H1 (cell line): ENCODE measurements at regions not wholly inside any gene's neighbourhood (a gene's known extent, or its start where the extent isn't known, plus 50 kb on each side); places are given as distances from the start of the nearest gene placed in this dataset.

Experiments
- CTCF ChIA-PET: fragments of 300-600 bp; sonication (Branson Sonifier 250); formaldehyde crosslinking; loops from one replicate; lab custom pipeline; 2021; ENCODE audit not compliant: partially characterized antibody; lab: Charles Lee
- POLR2A ChIA-PET: fragments of 300-600 bp; sonication (Branson Sonifier 250); formaldehyde crosslinking; loops from one replicate; lab custom pipeline; 2021; ENCODE audit warnings: inconsistent platforms; ENCODE audit not compliant: partially characterized antibody; lab: Charles Lee
- DNase-seq, 2 experiments: peaks; one replicate each; pipeline versions ENCODE4 v3.0.0 to v3.0.0-alpha.2; 2010 to 2022; ENCODE audit warnings: low spot score in 2 of 2, low read depth in 1 of 2, mixed read lengths in 1 of 2
- FAIRE-seq: peaks from 2 replicates; lab custom pipeline; 2011; peaks lifted over from hg19 to GRCh38; lab: Jason Lieb, UNC
- H2AFZ ChIP-seq: 2 replicates; pipeline ENCODE4 v1.8.1; 2012; ENCODE audit warnings: low read length, inconsistent platforms
- H2AK5ac ChIP-seq: 2 replicates; pipeline ENCODE4 v1.6.1; 2013; ENCODE audit warnings: low read depth, low read length
- H2BK120ac ChIP-seq: replicated peaks from 2 replicates; pipeline ENCODE3; 2013; ENCODE audit warnings: low read depth, low read length, inconsistent platforms
- H2BK12ac ChIP-seq: 2 replicates; pipeline ENCODE4 v1.6.1; 2013; ENCODE audit warnings: low read depth, low read length
- H2BK15ac ChIP-seq: 2 replicates; pipeline ENCODE4 v1.6.1; 2013; ENCODE audit warnings: low read length
- H2BK20ac ChIP-seq: 2 replicates; pipeline ENCODE4 v1.6.1; 2013; ENCODE audit warnings: low read length
- H2BK5ac ChIP-seq: 2 replicates; pipeline ENCODE4 v1.6.1; 2013; ENCODE audit warnings: low read depth, low read length
- H3K14ac ChIP-seq: 2 replicates; pipeline ENCODE4 v1.6.1; 2013; ENCODE audit warnings: inconsistent platforms; ENCODE audit not compliant: insufficient read length
- H3K18ac ChIP-seq: 2 replicates; pipeline ENCODE4 v1.6.1; 2013; ENCODE audit warnings: low read length; ENCODE audit errors: extremely low read depth
- H3K23ac ChIP-seq: 2 replicates; pipeline ENCODE4 v1.6.1; 2013; ENCODE audit warnings: inconsistent platforms; ENCODE audit not compliant: insufficient read length
- H3K23me2 ChIP-seq: 2 replicates; pipeline ENCODE4 v1.6.1; 2013; ENCODE audit warnings: low read depth, low read length
- H3K27ac ChIP-seq: 2 replicates; pipeline ENCODE4 v1.6.1; 2011; ENCODE audit warnings: low read depth, low read length, inconsistent platforms
- H3K27me3 ChIP-seq, 4 experiments: replicated peaks in 1 of 4; 1 replicate in 1 of 4; 2 replicates in 3 of 4; pipeline versions ENCODE4 v1.6.1 to v1.8.1; 2011 to 2013; ENCODE audit warnings: low read length in 3 of 4, mild to moderate bottlenecking in 3 of 4, inconsistent platforms in 2 of 4, mixed read lengths in 2 of 4, moderate library complexity in 1 of 4; ENCODE audit not compliant: control insufficient read depth in 3 of 4, insufficient read depth in 3 of 4; ENCODE audit errors: extremely low read depth in 1 of 4
- H3K36me3 ChIP-seq, 4 experiments: 2 replicates each; pipeline versions ENCODE4 v1.6.1 to v1.8.1; 2011 to 2013; ENCODE audit warnings: mild to moderate bottlenecking in 4 of 4, low read length in 3 of 4, moderate library complexity in 2 of 4, control low read depth in 1 of 4, inconsistent platforms in 1 of 4; ENCODE audit not compliant: insufficient read depth in 4 of 4, control insufficient read depth in 2 of 4
- H3K4ac ChIP-seq: replicated peaks from 2 replicates; pipeline ENCODE3; 2013; ENCODE audit warnings: low read length, low read depth, mixed read lengths, inconsistent platforms; ENCODE audit not compliant: insufficient read length
- H3K4me1 ChIP-seq, 4 experiments: replicated peaks in 1 of 4; 1 replicate in 1 of 4; 2 replicates in 3 of 4; pipeline versions ENCODE4 v1.6.1 to v1.8.1; 2011 to 2013; ENCODE audit warnings: low read length in 3 of 4, inconsistent platforms in 2 of 4, mixed read lengths in 1 of 4; ENCODE audit not compliant: insufficient read depth in 4 of 4, control insufficient read depth in 3 of 4
- H3K4me2 ChIP-seq, 2 experiments: 2 replicates each; pipeline versions ENCODE4 v1.6.1 to v1.8.1; 2011 to 2013; ENCODE audit warnings: low read depth in 2 of 2, low read length in 2 of 2, control low read depth in 1 of 2, inconsistent platforms in 1 of 2, mild to moderate bottlenecking in 1 of 2; ENCODE audit not compliant: insufficient read depth in 1 of 2
- H3K4me3 ChIP-seq, 4 experiments: fragments of 200-600, 300-600 bp in 1 of 4; sonication (generic), shearing (Covaris generic), sonication (Bioruptor Twin) in 1 of 4; 2 replicates each; pipeline versions ENCODE4 v1.5.1 to v1.8.1; 2011 to 2016; ENCODE audit warnings: low read length in 4 of 4, low read depth in 3 of 4, control low read depth in 2 of 4, inconsistent platforms in 2 of 4, mild to moderate bottlenecking in 2 of 4, mixed read lengths in 1 of 4, moderate library complexity in 1 of 4; ENCODE audit not compliant: insufficient read depth in 2 of 4; ENCODE audit errors: extremely low read depth in 1 of 4
- H3K56ac ChIP-seq: replicated peaks from 2 replicates; pipeline ENCODE3; 2013; ENCODE audit warnings: low read depth, mild to moderate bottlenecking, mixed read lengths, low read length, inconsistent platforms; ENCODE audit not compliant: insufficient read length
- H3K79me1 ChIP-seq: 2 replicates; pipeline ENCODE4 v1.6.1; 2013; ENCODE audit warnings: low read depth, low read length, control low read depth
- H3K79me2 ChIP-seq, 2 experiments: 2 replicates each; pipeline versions ENCODE4 v1.6.1 to v1.8.1; 2012 to 2013; ENCODE audit warnings: low read length in 2 of 2, mild to moderate bottlenecking in 2 of 2, inconsistent platforms in 1 of 2; ENCODE audit not compliant: insufficient read depth in 2 of 2, control insufficient read depth in 1 of 2
- H3K9ac ChIP-seq, 4 experiments: replicated peaks in 1 of 4; 1 replicate in 1 of 4; 2 replicates in 3 of 4; pipeline versions ENCODE4 v1.6.1 to v1.8.1; 2011 to 2013; ENCODE audit warnings: low read depth in 3 of 4, low read length in 3 of 4, control low read depth in 2 of 4, mild to moderate bottlenecking in 2 of 4, moderate library complexity in 2 of 4, inconsistent platforms in 1 of 4; ENCODE audit errors: extremely low read depth in 1 of 4
- H3K9me3 ChIP-seq, 2 experiments: 2 replicates each; pipeline versions ENCODE4 v1.6.1 to v1.8.1; 2012 to 2013; ENCODE audit warnings: mild to moderate bottlenecking in 2 of 2, moderate library complexity in 2 of 2, control low read depth in 1 of 2, inconsistent platforms in 1 of 2, low read depth in 1 of 2, low read length in 1 of 2, mixed read lengths in 1 of 2; ENCODE audit not compliant: insufficient read depth in 2 of 2
- H4K20me1 ChIP-seq, 2 experiments: replicated peaks in 1 of 2; 2 replicates each; pipeline versions ENCODE3 to v1.8.1; 2011 to 2013; ENCODE audit warnings: inconsistent platforms in 2 of 2, low read length in 2 of 2, mild to moderate bottlenecking in 1 of 2; ENCODE audit not compliant: insufficient read depth in 2 of 2, control insufficient read depth in 1 of 2
- H4K5ac ChIP-seq: 2 replicates; pipeline ENCODE4 v1.6.1; 2013; ENCODE audit warnings: low read length, low read depth, mixed read lengths, inconsistent platforms; ENCODE audit not compliant: insufficient read length
- H4K8ac ChIP-seq: 2 replicates; pipeline ENCODE4 v1.8.0; 2013; ENCODE audit warnings: mild to moderate bottlenecking, moderate library complexity, low read length, inconsistent platforms; ENCODE audit not compliant: insufficient read depth; ENCODE audit errors: extremely low read depth
- H4K91ac ChIP-seq: replicated peaks from 2 replicates; pipeline ENCODE3; 2013; ENCODE audit warnings: low read length, mixed read lengths, inconsistent platforms; ENCODE audit not compliant: insufficient read length
- FOSL1 ChIP-seq: IDR thresholded peaks from 2 replicates; pipeline ENCODE4 v1.6.1; 2011; ENCODE audit warnings: mild to moderate bottlenecking, low read depth, low read length, moderate library complexity; ENCODE audit not compliant: insufficient read depth
- HDAC6 ChIP-seq: IDR thresholded peaks from one replicate; pipeline ENCODE4 v1.7.1; 2012; ENCODE audit warnings: low read depth, mild to moderate bottlenecking, inconsistent platforms, low read length, moderate library complexity
- MAFK ChIP-seq: IDR thresholded peaks from 2 replicates; pipeline ENCODE4 v1.6.1; 2012; ENCODE audit warnings: low read depth, mild to moderate bottlenecking, improper control_type of control experiment, low read length
- TAF1 ChIP-seq: IDR thresholded peaks from 2 replicates; pipeline ENCODE4 v1.6.1; 2011; ENCODE audit warnings: mild to moderate bottlenecking, low read depth, low read length
- WGBS, 2 experiments: shearing (Covaris generic) in 1 of 2; methylation state at CpG; one replicate each; pipeline versions ENCODE4 v1.1.6 to v1.1.7; 2013 to 2015; ENCODE audit warnings: low lambda C conversion rate in 2 of 2, mixed read lengths in 2 of 2, inconsistent platforms in 1 of 2, low coverage in 1 of 2, missing lambda C conversion rate in 1 of 2; ENCODE audit not compliant: insufficient replicate concordance in 2 of 2, insufficient coverage in 1 of 2, insufficient read length in 1 of 2; ENCODE audit errors: extremely low coverage in 1 of 2, missing lambda C conversion rate in 1 of 2; 5-methylcytosine and 5-hydroxymethylcytosine counted together
- TF ChIP-seq, protein P1 (sequence below): IDR thresholded peaks from 2 replicates; pipeline ENCODE4 v1.6.1; 2012; ENCODE audit warnings: inconsistent platforms
- TF ChIP-seq, protein P2 (sequence below): IDR thresholded peaks from 2 replicates; pipeline ENCODE4 v1.6.1; 2012; ENCODE audit warnings: low read length, inconsistent platforms

DNA sequence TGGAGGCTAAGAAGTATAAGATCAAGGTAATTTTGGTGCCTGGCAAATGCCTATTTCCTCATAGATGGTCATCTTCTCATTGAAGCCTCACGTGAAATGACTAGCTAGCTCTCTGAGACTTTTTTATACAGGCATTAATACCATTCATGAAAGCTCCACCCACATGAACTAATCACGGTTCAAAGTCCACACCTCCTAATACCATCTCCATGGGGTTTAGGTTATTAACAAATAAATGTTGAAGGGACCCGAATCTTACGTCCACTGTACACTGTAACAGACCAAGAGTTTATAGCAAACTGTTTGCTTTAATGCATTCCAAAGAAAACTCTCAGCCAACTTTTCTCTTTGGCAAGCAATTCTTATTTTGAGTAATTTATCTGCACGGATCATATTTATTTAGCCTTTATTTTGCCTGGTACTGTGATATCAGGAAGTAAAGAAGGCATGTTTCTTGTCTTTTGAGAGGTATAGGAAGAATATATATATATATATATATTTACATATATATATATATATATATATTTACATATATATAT is 296.1 kb upstream of the LRRC7 start:
- Histone ChIP-seq H3K9me3 (no peaks in the 10 kb centered on the region; a peak in 1 of 4 replicates), H3K4me2 (no peak overlapping the region), H4K5ac (no peak overlapping the region), H2BK20ac (no peak overlapping the region), H3K4ac (no peak overlapping the region), H3K9ac (no peak overlapping the region), H3K14ac (no peak overlapping the region), H4K8ac (no peak overlapping the region), H3K4me1 (no peaks in the 10 kb centered on the region), H2AFZ (no peak overlapping the region), H2BK5ac (no peak overlapping the region), H3K56ac (no peak overlapping the region), H3K27ac (no peak overlapping the region), H2BK120ac (no peak overlapping the region), H2BK15ac (no peak overlapping the region), H3K4me3 (no peak overlapping the region), H2AK5ac (no peak overlapping the region)
- no peak for FAIRE-seq
- POLR2A ChIA-PET = no interaction called here
- no peak for DNase-seq
- CTCF ChIA-PET = no interaction called here
- TF ChIP-seq MAFK (no peak), FOSL1 (no peak), TAF1 (no peak), HDAC6 (no peak)
- TF ChIP-seq, protein P1, sequence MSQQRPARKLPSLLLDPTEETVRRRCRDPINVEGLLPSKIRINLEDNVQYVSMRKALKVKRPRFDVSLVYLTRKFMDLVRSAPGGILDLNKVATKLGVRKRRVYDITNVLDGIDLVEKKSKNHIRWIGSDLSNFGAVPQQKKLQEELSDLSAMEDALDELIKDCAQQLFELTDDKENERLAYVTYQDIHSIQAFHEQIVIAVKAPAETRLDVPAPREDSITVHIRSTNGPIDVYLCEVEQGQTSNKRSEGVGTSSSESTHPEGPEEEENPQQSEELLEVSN = no peak
- TF ChIP-seq, protein P2, sequence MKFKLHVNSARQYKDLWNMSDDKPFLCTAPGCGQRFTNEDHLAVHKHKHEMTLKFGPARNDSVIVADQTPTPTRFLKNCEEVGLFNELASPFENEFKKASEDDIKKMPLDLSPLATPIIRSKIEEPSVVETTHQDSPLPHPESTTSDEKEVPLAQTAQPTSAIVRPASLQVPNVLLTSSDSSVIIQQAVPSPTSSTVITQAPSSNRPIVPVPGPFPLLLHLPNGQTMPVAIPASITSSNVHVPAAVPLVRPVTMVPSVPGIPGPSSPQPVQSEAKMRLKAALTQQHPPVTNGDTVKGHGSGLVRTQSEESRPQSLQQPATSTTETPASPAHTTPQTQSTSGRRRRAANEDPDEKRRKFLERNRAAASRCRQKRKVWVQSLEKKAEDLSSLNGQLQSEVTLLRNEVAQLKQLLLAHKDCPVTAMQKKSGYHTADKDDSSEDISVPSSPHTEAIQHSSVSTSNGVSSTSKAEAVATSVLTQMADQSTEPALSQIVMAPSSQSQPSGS = no peak
- TF ChIP-seq, all 59 proteins: peak for 0
- Histone ChIP-seq H3K79me2 (no peaks in the 10 kb centered on the region), H3K27me3 (no peaks in the 10 kb centered on the region), H3K18ac (no peak overlapping the region), H4K20me1 (no peaks in the 10 kb centered on the region), H3K36me3 (no peaks in the 10 kb centered on the region), H3K23me2 (no peaks in the 10 kb centered on the region), H3K23ac (no peak overlapping the region), H2BK12ac (no peak overlapping the region), H3K79me1 (no peaks in the 10 kb centered on the region), H4K91ac (no peak overlapping the region)
- WGBS, 2 experiments = 94% methylated on average over 5 of the region's 5 CpGs; no CpG with 5 or more reads in 1 of the 2 experiments
